B cell (primary cell): ENCODE measurements at regions not wholly inside any gene's neighbourhood (a gene's known extent, or its start where the extent isn't known, plus 50 kb on each side); places are given as distances from the start of the nearest gene placed in this dataset.

ENCODE experiments used
- ATAC-seq: fragments of 200-7000 bp; cut with Tn5 transposase; one replicate; pipeline ENCODE4 v1.10.0; 2021; ENCODE audit warnings: low read depth, mild to moderate bottlenecking, moderate number of reproducible peaks, moderate library complexity
- CTCF ChIA-PET: fragments of 350-600 bp; sonication (Branson Sonifier 250); formaldehyde crosslinking; loops from one replicate; lab custom pipeline; 2021; ENCODE audit warnings: antibody characterized with exemption, inconsistent platforms; lab: Charles Lee
- POLR2A ChIA-PET: fragments of 350-600 bp; sonication (Branson Sonifier 250); formaldehyde crosslinking; loops from one replicate; lab custom pipeline; 2021; ENCODE audit warnings: antibody characterized with exemption; lab: Charles Lee
- DNase-seq: peaks from one replicate; pipeline ENCODE4 v3.0.0; 2013
- H2AFZ ChIP-seq: 2 replicates; pipeline ENCODE4 v1.6.1; 2012; ENCODE audit warnings: mild to moderate bottlenecking, low read depth, low read length; ENCODE audit not compliant: insufficient read depth, poor library complexity, severe bottlenecking
- H3K27ac ChIP-seq, 2 donors: 1 replicate in 1 of 2; 2 replicates in 1 of 2; pipeline ENCODE4 v1.5.1; 2012 to 2013; ENCODE audit warnings: low read length in 2 of 2, mild to moderate bottlenecking in 2 of 2, moderate library complexity in 1 of 2
- H3K27me3 ChIP-seq, 4 experiments: fragments of 200-600 bp in 1 of 4; sonication (generic) in 1 of 4; replicated peaks in 1 of 4; 1 replicate in 2 of 4; 2 replicates in 2 of 4; pipeline versions ENCODE4 v1.6.1 to v1.7.0; 2013 to 2016; ENCODE audit warnings: low read length in 3 of 4, mild to moderate bottlenecking in 2 of 4, mixed read lengths in 1 of 4, moderate library complexity in 1 of 4; ENCODE audit not compliant: insufficient read depth in 4 of 4, control insufficient read depth in 3 of 4; ENCODE audit errors: control extremely low read depth in 1 of 4
- H3K36me3 ChIP-seq, 2 experiments: replicated peaks in 1 of 2; 1 replicate in 1 of 2; 2 replicates in 1 of 2; pipeline versions ENCODE4 v1.6.1 to v1.7.1; 2013; ENCODE audit warnings: low read length in 1 of 2; ENCODE audit not compliant: insufficient read depth in 2 of 2, control insufficient read depth in 1 of 2; ENCODE audit errors: control extremely low read depth in 1 of 2, extremely low read depth in 1 of 2
- H3K4me1 ChIP-seq, 2 donors: fragments of 200-600 bp in 1 of 2; sonication (generic) in 1 of 2; 1 replicate in 1 of 2; 2 replicates in 1 of 2; pipeline versions ENCODE4 v1.5.1 to v1.6.1; 2013 to 2017; ENCODE audit warnings: low read length in 2 of 2; ENCODE audit not compliant: control insufficient read depth in 2 of 2, insufficient read depth in 2 of 2
- H3K4me2 ChIP-seq: replicated peaks from 2 replicates; pipeline ENCODE3; 2012; ENCODE audit warnings: mild to moderate bottlenecking, low read depth, low read length; ENCODE audit not compliant: poor library complexity, severe bottlenecking
- H3K4me3 ChIP-seq, 5 experiments: fragments of 200-600 bp in 1 of 5; sonication (generic) in 1 of 5; 1 replicate in 3 of 5; 2 replicates in 2 of 5; pipeline versions ENCODE4 v1.5.1 to v1.7.0; 2011 to 2016; ENCODE audit warnings: low read length in 4 of 5, mild to moderate bottlenecking in 4 of 5, low read depth in 2 of 5, control low read depth in 1 of 5, moderate library complexity in 1 of 5; ENCODE audit not compliant: insufficient read depth in 1 of 5; ENCODE audit errors: control extremely low read depth in 1 of 5, extremely low read depth in 1 of 5
- H3K79me2 ChIP-seq: fragments of 200-600 bp; sonication (generic); one replicate; pipeline ENCODE4 v1.6.0; 2016; ENCODE audit warnings: low read length; ENCODE audit not compliant: control insufficient read depth, insufficient read depth
- H3K9ac ChIP-seq: fragments of 200-600 bp; sonication (generic); 2 replicates; pipeline ENCODE4 v1.6.1; 2017; ENCODE audit warnings: mild to moderate bottlenecking, low read length, moderate library complexity
- H3K9me3 ChIP-seq, 3 donors: one replicate each; pipeline versions ENCODE4 v1.6.1 to v1.7.1; 2013; ENCODE audit warnings: low read length in 2 of 3; ENCODE audit not compliant: control insufficient read depth in 2 of 3, insufficient read depth in 1 of 3; ENCODE audit errors: control extremely low read depth in 1 of 3
- H4K20me1 ChIP-seq: 2 replicates; pipeline ENCODE4 v1.6.0; 2012; ENCODE audit warnings: mild to moderate bottlenecking, low read length; ENCODE audit not compliant: insufficient read depth, control insufficient read depth, poor library complexity, severe bottlenecking
- H3K27ac Mint-ChIP-seq: one replicate; pipeline ENCODE4 v1.8.0; 2021; ENCODE audit warnings: mixed read lengths
- H3K27me3 Mint-ChIP-seq: one replicate; pipeline ENCODE4 v1.8.0; 2021; ENCODE audit warnings: mixed read lengths
- H3K4me1 Mint-ChIP-seq: one replicate; pipeline ENCODE4 v1.8.0; 2021; ENCODE audit warnings: mixed read lengths
- H3K4me3 Mint-ChIP-seq: one replicate; pipeline ENCODE4 v1.8.0; 2021; ENCODE audit warnings: mixed read lengths
- H3K9me3 Mint-ChIP-seq: one replicate; pipeline ENCODE4 v1.8.0; 2022; ENCODE audit warnings: mixed read lengths; ENCODE audit not compliant: insufficient read depth
- CTCF ChIP-seq: fragments of 200-600 bp; IDR thresholded peaks from one replicate; pipeline ENCODE4 v1.8.0; 2022; ENCODE audit warnings: antibody characterized with exemption, mild to moderate bottlenecking
- EZH2 ChIP-seq: IDR thresholded peaks from 2 replicates; pipeline ENCODE4 v1.6.1; 2012; ENCODE audit warnings: borderline replicate concordance, low read depth, mild to moderate bottlenecking, moderate library complexity, low read length; ENCODE audit not compliant: insufficient read depth, poor library complexity, severe bottlenecking
- WGBS: methylation state at CpG from one replicate; pipeline ENCODE4 v1.1.5; 2013; ENCODE audit warnings: missing lambda C conversion rate; ENCODE audit not compliant: insufficient coverage; 5-methylcytosine and 5-hydroxymethylcytosine counted together
- intact Hi-C: fragments of 100-400 bp; cut with micrococcal nuclease; formaldehyde crosslinking; loops from one replicate; pipeline ENCODE4 v1.10.0; 2022

DNA sequence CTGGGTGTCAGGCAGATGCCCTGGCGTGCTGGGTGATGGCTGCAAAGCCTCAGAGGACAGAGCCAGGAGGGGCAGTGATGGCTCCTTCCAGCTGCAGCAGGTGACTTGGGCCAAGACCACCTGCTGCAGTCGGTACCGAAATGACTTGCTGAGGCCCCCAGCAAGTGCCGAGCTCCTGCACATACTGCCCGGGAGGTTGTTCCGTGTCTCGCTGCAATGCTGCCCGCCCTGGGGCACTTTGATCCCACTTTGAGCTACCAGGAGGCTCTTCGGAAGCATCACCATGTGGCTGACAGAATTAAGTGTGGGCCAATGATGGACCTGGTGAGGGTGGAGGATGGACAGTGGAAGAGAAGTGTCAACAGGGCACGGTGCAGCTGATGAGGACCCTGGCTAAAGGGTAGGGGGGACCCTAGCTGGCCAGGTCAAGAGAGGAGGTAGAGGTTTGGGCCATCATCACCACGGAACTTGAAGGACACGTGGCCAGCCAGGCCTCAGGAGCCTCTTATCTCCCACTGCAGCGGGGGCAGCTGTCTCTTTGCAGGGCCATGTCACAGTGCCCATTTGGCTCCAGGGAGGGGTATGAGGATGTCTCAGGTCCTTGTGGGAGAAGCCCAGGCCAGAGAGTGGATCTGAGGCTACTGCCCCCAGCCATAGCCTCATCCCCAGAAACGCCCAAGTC is 51.1 kb upstream of the NANOS1 start:
- H3K9me3 ChIP-seq: peaks cover 0 to 16% (median 5%) of the 10 kb centered on the region in 3 donors
- ATAC-seq (no peak), DNase-seq (no peak)
- no peaks in the 10 kb centered on the region for H3K79me2 ChIP-seq
- no peak overlapping the region for H3K27ac ChIP-seq
- no peak overlapping the region for H3K4me3 ChIP-seq
- Mint-ChIP-seq H3K4me3 (no peak overlapping the region), H3K27me3 (peaks cover 26% of the 10 kb centered on the region), H3K9me3 (peaks cover 7% of the 10 kb centered on the region), H3K27ac (no peak overlapping the region), H3K4me1 (no peaks in the 10 kb centered on the region)
- no peaks in the 10 kb centered on the region for H3K27me3 ChIP-seq
- CTCF ChIA-PET: no interaction called here
- POLR2A ChIA-PET: no interaction called here
- H4K20me1 ChIP-seq: no peaks in the 10 kb centered on the region
- no peak overlapping the region for H2AFZ ChIP-seq
- no peaks in the 10 kb centered on the region for H3K4me1 ChIP-seq
- TF ChIP-seq EZH2: no peak
- TF ChIP-seq CTCF: no peak
- H3K4me2 ChIP-seq: no peak overlapping the region
- no peaks in the 10 kb centered on the region for H3K36me3 ChIP-seq
- intact Hi-C loops: no loop called here
- WGBS: 85% methylated on average over 13 of the region's 14 CpGs
- H3K9ac ChIP-seq: no peak overlapping the region

DNA sequence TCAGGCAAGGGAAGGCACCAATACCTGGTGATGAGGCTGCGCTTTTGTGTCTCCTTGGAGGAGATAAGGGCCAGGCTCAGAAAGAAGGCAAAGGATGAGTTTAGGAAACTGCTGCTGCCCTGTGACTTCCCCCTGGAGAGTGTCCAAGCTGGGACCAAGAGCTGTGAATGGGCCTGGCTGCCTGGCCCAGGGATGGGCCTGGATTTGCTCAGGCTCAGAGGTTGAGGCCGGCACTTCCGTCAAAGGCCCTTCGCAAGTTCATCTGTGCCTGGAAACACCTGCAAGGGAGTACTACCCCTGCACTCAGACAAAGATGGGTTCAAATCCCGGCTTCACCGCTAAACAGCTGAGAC is 50.5 kb upstream of the NANOS1 start:
- peaks cover 0 to 16% (median 1%) of the 10 kb centered on the region in 3 donors for H3K9me3 ChIP-seq
- H3K4me2 ChIP-seq: no peak overlapping the region
- no peak overlapping the region for H3K27ac ChIP-seq
- Mint-ChIP-seq H3K4me3 (no peak overlapping the region), H3K9me3 (peaks cover 5% of the 10 kb centered on the region), H3K4me1 (no peaks in the 10 kb centered on the region), H3K27ac (no peak overlapping the region), H3K27me3 (peaks cover 24% of the 10 kb centered on the region)
- H3K9ac ChIP-seq: no peak overlapping the region
- H4K20me1 ChIP-seq: no peaks in the 10 kb centered on the region
- H3K4me1 ChIP-seq: no peaks in the 10 kb centered on the region
- CTCF ChIA-PET: no interaction called here
- H3K36me3 ChIP-seq: no peaks in the 10 kb centered on the region
- intact Hi-C loops: no loop called here
- ATAC-seq (no peak), DNase-seq (no peak)
- H3K4me3 ChIP-seq: no peak overlapping the region
- no peaks in the 10 kb centered on the region for H3K27me3 ChIP-seq
- TF ChIP-seq CTCF: no peak
- WGBS: 80% methylated on average over 6 of the region's 6 CpGs
- POLR2A ChIA-PET: no interaction called here
- no peak overlapping the region for H2AFZ ChIP-seq
- no peaks in the 10 kb centered on the region for H3K79me2 ChIP-seq
